ENCODE measurements at regions not wholly inside any gene's neighbourhood (a gene's known extent, or its start where the extent isn't known, plus 50 kb on each side); places are given as distances from the start of the nearest gene placed in this dataset.
A peak's percentile ranks its signal among the peaks of the same experiment; 100 is the strongest.

GRCh38 chr11:128304666-128305485 lies 282.5 kb downstream of the ETS1 start:
- no peak for DNase-seq (ENCODE audit: low read depth, low spot score)
- H3K27ac ChIP-seq = no peak overlapping the region

- no peak for DNase-seq (ENCODE audit: low read depth, low spot score)
- H3K27ac ChIP-seq = no peak overlapping the region
Measured at GRCh38 chr11:128304116-128304515, 283.2 kb downstream of the ETS1 start.

GRCh38 chr11:128303383-128303782 lies 284.0 kb downstream of the ETS1 start:
- no peak for DNase-seq (ENCODE audit: low read depth, low spot score)
- no peak overlapping the region for H3K27ac ChIP-seq

- no peak overlapping the region for H3K27ac ChIP-seq
- DNase-seq (ENCODE audit: low read depth, low spot score) = no peak
Measured at GRCh38 chr11:128302425-128303186, 284.8 kb downstream of the ETS1 start.

GRCh38 chr11:128301756-128302155 lies 285.6 kb downstream of the ETS1 start:
- no peak for DNase-seq (ENCODE audit: low read depth, low spot score)
- H3K27ac ChIP-seq = no peak overlapping the region

- DNase-seq (ENCODE audit: low read depth, low spot score) = no peak
- no peak overlapping the region for H3K27ac ChIP-seq
Measured at GRCh38 chr11:128300785-128301184, 286.6 kb downstream of the ETS1 start.

GRCh38 chr11:128299132-128299726 lies 288.1 kb downstream of the ETS1 start:
- no peak for DNase-seq (ENCODE audit: low read depth, low spot score)
- no peak overlapping the region for H3K27ac ChIP-seq

GRCh38 chr11:128298271-128298670 lies 289.1 kb downstream of the ETS1 start:
- H3K27ac ChIP-seq = no peak overlapping the region
- no peak for DNase-seq (ENCODE audit: low read depth, low spot score)

GRCh38 chr11:128297805-128298204 lies 289.6 kb downstream of the ETS1 start:
- no peak for DNase-seq (ENCODE audit: low read depth, low spot score)

GRCh38 chr11:128297091-128297651 lies 290.2 kb downstream of the ETS1 start:
- DNase-seq (ENCODE audit: low read depth, low spot score) = no peak
- no peak overlapping the region for H3K27ac ChIP-seq

More at GRCh38 chr11:128297805-128298204, 289.6 kb downstream of the ETS1 start:
- H3K27ac ChIP-seq = no peak overlapping the region

GRCh38 chr11:128294671-128295050 lies 292.7 kb downstream of the ETS1 start:
- no peak overlapping the region for H3K27ac ChIP-seq
- no peak for DNase-seq (ENCODE audit: low read depth, low spot score)

GRCh38 chr11:128294001-128294670 lies 293.2 kb downstream of the ETS1 start:
- DNase-seq (ENCODE audit: low read depth, low spot score) = no peak
- no peak overlapping the region for H3K27ac ChIP-seq

- no peak for DNase-seq (ENCODE audit: low read depth, low spot score)
- no peak overlapping the region for H3K27ac ChIP-seq
Measured at GRCh38 chr11:128291835-128292234, 295.5 kb downstream of the ETS1 start.

- DNase-seq (ENCODE audit: low read depth, low spot score) = no peak
- H3K27ac ChIP-seq = no peak overlapping the region
Measured at GRCh38 chr11:128291007-128291406, 296.4 kb downstream of the ETS1 start.

GRCh38 chr11:128290106-128290840 lies 297.1 kb downstream of the ETS1 start:
- peak; percentile 16 for DNase-seq (ENCODE audit: low read depth, low spot score)
- no peak overlapping the region for H3K27ac ChIP-seq

GRCh38 chr11:128289048-128289447 lies 298.3 kb downstream of the ETS1 start:
- H3K27ac ChIP-seq = no peak overlapping the region
- DNase-seq (ENCODE audit: low read depth, low spot score) = no peak

GRCh38 chr11:128288368-128288767 lies 299.0 kb downstream of the ETS1 start:
- no peak for DNase-seq (ENCODE audit: low read depth, low spot score)
- no peak overlapping the region for H3K27ac ChIP-seq

- no peak overlapping the region for H3K27ac ChIP-seq
- DNase-seq (ENCODE audit: low read depth, low spot score) = no peak
Measured at GRCh38 chr11:128285321-128285720, 302.0 kb downstream of the ETS1 start.

- no peak overlapping the region for H3K27ac ChIP-seq
- no peak for DNase-seq (ENCODE audit: low read depth, low spot score)
Measured at GRCh38 chr11:128284634-128285033, 302.7 kb downstream of the ETS1 start.

GRCh38 chr11:128283451-128283850 lies 303.9 kb downstream of the ETS1 start:
- no peak overlapping the region for H3K27ac ChIP-seq
- no peak for DNase-seq (ENCODE audit: low read depth, low spot score)

All from epithelial cell of prostate (primary cell).